HEK293 (cell line): ENCODE measurements at regions not wholly inside any gene's neighbourhood (a gene's known extent, or its start where the extent isn't known, plus 50 kb on each side); places are given as distances from the start of the nearest gene placed in this dataset.
"Not testable (repeated sequence)": the region's sequence is repeated elsewhere in the genome, so short reads cannot be mapped to it uniquely, and the experiment has no call there.

Source experiments
- CTCF ChIA-PET: fragments of 350-600 bp; formaldehyde crosslinking; extraction: SDS; loops from one replicate; lab custom pipeline; 2021; ENCODE audit warnings: antibody characterized with exemption; lab: Yijun Ruan, JAX
- POLR2A ChIA-PET: fragments of 300-600 bp; formaldehyde crosslinking; extraction: SDS; loops from one replicate; lab custom pipeline; 2020; ENCODE audit warnings: antibody characterized with exemption, inconsistent platforms; lab: Yijun Ruan, JAX
- H3K27ac ChIP-seq: fragments of 200-500 bp; sonication (Bioruptor generic); 2 replicates; pipeline ENCODE4 v1.5.1; 2014; ENCODE audit warnings: low read depth, low read length, control low read depth, inconsistent platforms; ENCODE audit errors: extremely low read depth
- H3K36me3 ChIP-seq, 2 experiments: fragments of 200-500 bp in 1 of 2; sonication (Bioruptor generic) in 1 of 2; 1 replicate in 1 of 2; 2 replicates in 1 of 2; pipeline ENCODE4 v1.5.1; 2014 to 2017; ENCODE audit warnings: inconsistent platforms in 2 of 2, low read length in 2 of 2; ENCODE audit not compliant: control insufficient read depth in 2 of 2, insufficient read depth in 1 of 2
- H3K4me1 ChIP-seq: fragments of 200-500 bp; sonication (Bioruptor generic); 2 replicates; pipeline ENCODE4 v1.5.1; 2014; ENCODE audit warnings: mild to moderate bottlenecking, low read length, inconsistent platforms; ENCODE audit not compliant: control insufficient read depth, insufficient read depth
- H3K4me3 ChIP-seq: 2 replicates; pipeline ENCODE4 v1.5.1; 2011; ENCODE audit warnings: low read depth, mild to moderate bottlenecking, control low read depth, low read length, moderate library complexity
- H3K9me3 ChIP-seq: fragments of 200-500 bp; sonication (Bioruptor generic); 2 replicates; pipeline ENCODE4 v1.5.1; 2014; ENCODE audit warnings: low read depth, low read length, inconsistent platforms; ENCODE audit not compliant: control insufficient read depth, insufficient read depth
- GLI4 ChIP-seq: fragments of 450-650 bp; formaldehyde crosslinking; IDR thresholded peaks from 2 replicates; pipeline ENCODE4 v1.5.1; 2016; ENCODE audit warnings: missing biosample characterization, missing genetic modification characterization
- KLF16 ChIP-seq: fragments of 450-650 bp; formaldehyde crosslinking; IDR thresholded peaks from 2 replicates; pipeline ENCODE4 v1.5.1; 2017; ENCODE audit warnings: missing biosample characterization, missing genetic modification characterization
- SALL2 ChIP-seq: fragments of 450-650 bp; formaldehyde crosslinking; IDR thresholded peaks from 2 replicates; pipeline ENCODE4 v1.5.0; 2017; ENCODE audit warnings: missing biosample characterization, mild to moderate bottlenecking, missing genetic modification characterization, borderline replicate concordance
- ZNF114 ChIP-seq: fragments of 450-650 bp; formaldehyde crosslinking; IDR thresholded peaks from 2 replicates; pipeline ENCODE4 v1.5.0; 2017; ENCODE audit warnings: missing biosample characterization, missing genetic modification characterization
- ZNF133 ChIP-seq: fragments of 450-650 bp; formaldehyde crosslinking; IDR thresholded peaks from 2 replicates; pipeline ENCODE4 v1.5.1; 2016; ENCODE audit warnings: missing biosample characterization, missing genetic modification characterization
- ZNF211 ChIP-seq: fragments of 450-650 bp; formaldehyde crosslinking; IDR thresholded peaks from 2 replicates; pipeline ENCODE4 v1.5.1; 2016; ENCODE audit warnings: low read depth, missing biosample characterization, missing genetic modification characterization
- ZNF223 ChIP-seq: fragments of 450-650 bp; formaldehyde crosslinking; IDR thresholded peaks from 2 replicates; pipeline ENCODE4 v1.5.1; 2016; ENCODE audit warnings: missing biosample characterization, missing genetic modification characterization
- ZNF560 ChIP-seq: fragments of 450-650 bp; formaldehyde crosslinking; IDR thresholded peaks from 2 replicates; pipeline ENCODE4 v1.5.1; 2017; ENCODE audit warnings: missing biosample characterization, missing genetic modification characterization, borderline replicate concordance
- ZNF561 ChIP-seq: fragments of 450-650 bp; IDR thresholded peaks from 2 replicates; pipeline ENCODE4 v1.5.1; 2018; ENCODE audit warnings: missing biosample characterization, missing genetic modification characterization, borderline replicate concordance
- ZNF585B ChIP-seq: fragments of 450-650 bp; formaldehyde crosslinking; IDR thresholded peaks from 2 replicates; pipeline ENCODE4 v1.5.1; 2016; ENCODE audit warnings: missing biosample characterization, missing genetic modification characterization
- ZNF610 ChIP-seq: fragments of 450-650 bp; formaldehyde crosslinking; IDR thresholded peaks from 2 replicates; pipeline ENCODE4 v1.5.1; 2016; ENCODE audit warnings: missing biosample characterization, missing genetic modification characterization, borderline replicate concordance
- ZNF658 ChIP-seq: fragments of 450-650 bp; formaldehyde crosslinking; IDR thresholded peaks from 2 replicates; pipeline ENCODE4; 2016; ENCODE audit warnings: missing biosample characterization, missing genetic modification characterization
- ZNF76 ChIP-seq: fragments of 450-650 bp; formaldehyde crosslinking; IDR thresholded peaks from 2 replicates; pipeline ENCODE4; 2016; ENCODE audit warnings: low read depth, missing biosample characterization, missing genetic modification characterization, borderline replicate concordance
- ZNF837 ChIP-seq: fragments of 450-650 bp; formaldehyde crosslinking; IDR thresholded peaks from 2 replicates; pipeline ENCODE4 v1.5.1; 2016; ENCODE audit warnings: missing biosample characterization, missing genetic modification characterization
- TF ChIP-seq, protein P1 (sequence below): fragments of 450-650 bp; formaldehyde crosslinking; IDR thresholded peaks from 2 replicates; pipeline ENCODE4 v1.5.1; 2016; ENCODE audit warnings: missing biosample characterization, missing genetic modification characterization
- TF ChIP-seq, protein P2 (sequence below): fragments of 450-650 bp; formaldehyde crosslinking; IDR thresholded peaks from 2 replicates; pipeline ENCODE4 v1.5.1; 2016; ENCODE audit warnings: missing biosample characterization, missing genetic modification characterization
- TF ChIP-seq, protein P3 (sequence below): fragments of 450-650 bp; formaldehyde crosslinking; IDR thresholded peaks from 2 replicates; pipeline ENCODE4 v1.5.1; 2016; ENCODE audit warnings: missing biosample characterization, missing genetic modification characterization
- TF ChIP-seq, protein P4 (sequence below): fragments of 450-650 bp; formaldehyde crosslinking; IDR thresholded peaks from 2 replicates; pipeline ENCODE4 v1.5.1; 2016; ENCODE audit warnings: missing biosample characterization, missing genetic modification characterization
- TF ChIP-seq, protein P5 (sequence below): fragments of 450-650 bp; formaldehyde crosslinking; conservative IDR thresholded peaks from 2 replicates; pipeline ENCODE4 v1.5.1; 2016; ENCODE audit warnings: low read depth, missing biosample characterization, missing genetic modification characterization
- TF ChIP-seq, protein P6 (sequence below): fragments of 450-650 bp; IDR thresholded peaks from 2 replicates; pipeline ENCODE4 v1.5.1; 2018; ENCODE audit warnings: missing biosample characterization, mild to moderate bottlenecking, missing genetic modification characterization

DNA sequence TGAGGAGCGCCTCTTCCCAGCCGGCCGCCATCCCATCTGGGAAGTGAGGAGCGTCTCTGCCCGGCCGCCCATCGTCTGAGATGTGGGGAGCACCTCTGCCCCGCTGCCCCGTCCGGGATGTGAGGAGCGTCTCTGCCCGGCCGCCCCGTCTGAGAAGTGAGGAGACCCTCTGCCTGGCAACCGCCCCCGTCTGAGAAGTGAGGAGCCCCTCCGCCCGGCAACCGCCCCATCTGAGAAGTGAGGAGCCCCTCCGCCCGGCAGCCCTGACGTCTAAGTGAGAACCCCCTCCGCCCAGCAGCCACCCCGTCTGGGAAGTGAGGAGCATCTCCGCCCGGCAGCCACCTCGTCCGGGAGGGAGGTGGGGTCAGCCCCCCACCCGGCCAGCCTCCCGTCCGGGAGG lies 319.9 kb upstream of the EPHA4 start:
- H3K36me3 ChIP-seq, H3K27ac ChIP-seq, H3K9me3 ChIP-seq, H3K4me1 ChIP-seq, POLR2A ChIA-PET, H3K4me3 ChIP-seq, CTCF ChIA-PET: not testable (repeated sequence)

DNA sequence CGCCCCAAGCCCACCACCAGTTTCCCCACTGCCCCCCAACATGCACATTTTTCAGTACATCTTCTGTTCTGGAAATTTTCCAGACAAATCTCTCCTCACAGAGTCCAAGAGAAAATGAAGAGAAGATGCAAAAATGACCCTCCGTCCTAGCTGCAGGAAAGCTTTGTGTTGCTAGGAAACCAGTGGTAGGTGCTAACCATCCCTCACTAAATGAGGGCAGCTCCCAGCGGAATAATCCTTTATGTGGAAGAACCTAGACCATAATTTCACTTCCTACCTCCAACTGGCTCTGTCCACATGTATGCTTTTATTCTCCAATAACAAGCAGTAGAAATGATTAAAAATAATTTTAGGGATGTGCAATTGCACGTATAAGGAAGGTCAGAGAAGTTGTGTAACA lies 311.9 kb upstream of the EPHA4 start:
- Histone ChIP-seq H3K9me3 (no peaks in the 10 kb centered on the region), H3K4me1 (no peaks in the 10 kb centered on the region), H3K36me3 (no peaks in the 10 kb centered on the region), H3K4me3 (no peak overlapping the region), H3K27ac (no peak overlapping the region)
- TF ChIP-seq, protein P1, sequence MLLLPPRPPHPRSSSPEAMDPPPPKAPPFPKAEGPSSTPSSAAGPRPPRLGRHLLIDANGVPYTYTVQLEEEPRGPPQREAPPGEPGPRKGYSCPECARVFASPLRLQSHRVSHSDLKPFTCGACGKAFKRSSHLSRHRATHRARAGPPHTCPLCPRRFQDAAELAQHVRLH (tag by site-specific recombination) = no peak
- TF ChIP-seq, protein P2, sequence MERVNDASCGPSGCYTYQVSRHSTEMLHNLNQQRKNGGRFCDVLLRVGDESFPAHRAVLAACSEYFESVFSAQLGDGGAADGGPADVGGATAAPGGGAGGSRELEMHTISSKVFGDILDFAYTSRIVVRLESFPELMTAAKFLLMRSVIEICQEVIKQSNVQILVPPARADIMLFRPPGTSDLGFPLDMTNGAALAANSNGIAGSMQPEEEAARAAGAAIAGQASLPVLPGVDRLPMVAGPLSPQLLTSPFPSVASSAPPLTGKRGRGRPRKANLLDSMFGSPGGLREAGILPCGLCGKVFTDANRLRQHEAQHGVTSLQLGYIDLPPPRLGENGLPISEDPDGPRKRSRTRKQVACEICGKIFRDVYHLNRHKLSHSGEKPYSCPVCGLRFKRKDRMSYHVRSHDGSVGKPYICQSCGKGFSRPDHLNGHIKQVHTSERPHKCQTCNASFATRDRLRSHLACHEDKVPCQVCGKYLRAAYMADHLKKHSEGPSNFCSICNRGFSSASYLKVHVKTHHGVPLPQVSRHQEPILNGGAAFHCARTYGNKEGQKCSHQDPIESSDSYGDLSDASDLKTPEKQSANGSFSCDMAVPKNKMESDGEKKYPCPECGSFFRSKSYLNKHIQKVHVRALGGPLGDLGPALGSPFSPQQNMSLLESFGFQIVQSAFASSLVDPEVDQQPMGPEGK (tag by site-specific recombination) = no peak
- TF ChIP-seq ZNF211 (tag by site-specific recombination) (no peak), ZNF223 (tag by site-specific recombination) (no peak), ZNF837 (tag by site-specific recombination) (no peak), ZNF560 (tag by site-specific recombination) (no peak), ZNF658 (tag by site-specific recombination) (no peak), ZNF561 (tag by site-specific recombination) (no peak), ZNF585B (tag by site-specific recombination) (no peak), ZNF610 (tag by site-specific recombination) (no peak), ZNF114 (tag by site-specific recombination) (no peak), ZNF76 (tag by site-specific recombination) (no peak), ZNF133 (no peak), GLI4 (no peak), SALL2 (tag by site-specific recombination) (no peak), KLF16 (tag by site-specific recombination) (no peak)
- TF ChIP-seq, protein P3, sequence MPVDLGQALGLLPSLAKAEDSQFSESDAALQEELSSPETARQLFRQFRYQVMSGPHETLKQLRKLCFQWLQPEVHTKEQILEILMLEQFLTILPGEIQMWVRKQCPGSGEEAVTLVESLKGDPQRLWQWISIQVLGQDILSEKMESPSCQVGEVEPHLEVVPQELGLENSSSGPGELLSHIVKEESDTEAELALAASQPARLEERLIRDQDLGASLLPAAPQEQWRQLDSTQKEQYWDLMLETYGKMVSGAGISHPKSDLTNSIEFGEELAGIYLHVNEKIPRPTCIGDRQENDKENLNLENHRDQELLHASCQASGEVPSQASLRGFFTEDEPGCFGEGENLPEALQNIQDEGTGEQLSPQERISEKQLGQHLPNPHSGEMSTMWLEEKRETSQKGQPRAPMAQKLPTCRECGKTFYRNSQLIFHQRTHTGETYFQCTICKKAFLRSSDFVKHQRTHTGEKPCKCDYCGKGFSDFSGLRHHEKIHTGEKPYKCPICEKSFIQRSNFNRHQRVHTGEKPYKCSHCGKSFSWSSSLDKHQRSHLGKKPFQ = no peak
- TF ChIP-seq, protein P4, sequence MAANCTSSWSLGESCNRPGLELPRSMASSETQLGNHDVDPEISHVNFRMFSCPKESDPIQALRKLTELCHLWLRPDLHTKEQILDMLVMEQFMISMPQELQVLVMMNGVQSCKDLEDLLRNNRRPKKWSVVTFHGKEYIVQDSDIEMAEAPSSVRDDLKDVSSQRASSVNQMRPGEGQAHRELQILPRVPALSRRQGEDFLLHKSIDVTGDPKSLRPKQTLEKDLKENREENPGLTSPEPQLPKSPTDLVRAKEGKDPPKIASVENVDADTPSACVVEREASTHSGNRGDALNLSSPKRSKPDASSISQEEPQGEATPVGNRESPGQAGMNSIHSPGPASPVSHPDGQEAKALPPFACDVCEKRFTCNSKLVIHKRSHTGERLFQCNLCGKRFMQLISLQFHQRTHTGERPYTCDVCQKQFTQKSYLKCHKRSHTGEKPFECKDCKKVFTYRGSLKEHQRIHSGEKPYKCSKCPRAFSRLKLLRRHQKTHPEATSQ (tag by site-specific recombination) = no peak
- TF ChIP-seq, protein P5, sequence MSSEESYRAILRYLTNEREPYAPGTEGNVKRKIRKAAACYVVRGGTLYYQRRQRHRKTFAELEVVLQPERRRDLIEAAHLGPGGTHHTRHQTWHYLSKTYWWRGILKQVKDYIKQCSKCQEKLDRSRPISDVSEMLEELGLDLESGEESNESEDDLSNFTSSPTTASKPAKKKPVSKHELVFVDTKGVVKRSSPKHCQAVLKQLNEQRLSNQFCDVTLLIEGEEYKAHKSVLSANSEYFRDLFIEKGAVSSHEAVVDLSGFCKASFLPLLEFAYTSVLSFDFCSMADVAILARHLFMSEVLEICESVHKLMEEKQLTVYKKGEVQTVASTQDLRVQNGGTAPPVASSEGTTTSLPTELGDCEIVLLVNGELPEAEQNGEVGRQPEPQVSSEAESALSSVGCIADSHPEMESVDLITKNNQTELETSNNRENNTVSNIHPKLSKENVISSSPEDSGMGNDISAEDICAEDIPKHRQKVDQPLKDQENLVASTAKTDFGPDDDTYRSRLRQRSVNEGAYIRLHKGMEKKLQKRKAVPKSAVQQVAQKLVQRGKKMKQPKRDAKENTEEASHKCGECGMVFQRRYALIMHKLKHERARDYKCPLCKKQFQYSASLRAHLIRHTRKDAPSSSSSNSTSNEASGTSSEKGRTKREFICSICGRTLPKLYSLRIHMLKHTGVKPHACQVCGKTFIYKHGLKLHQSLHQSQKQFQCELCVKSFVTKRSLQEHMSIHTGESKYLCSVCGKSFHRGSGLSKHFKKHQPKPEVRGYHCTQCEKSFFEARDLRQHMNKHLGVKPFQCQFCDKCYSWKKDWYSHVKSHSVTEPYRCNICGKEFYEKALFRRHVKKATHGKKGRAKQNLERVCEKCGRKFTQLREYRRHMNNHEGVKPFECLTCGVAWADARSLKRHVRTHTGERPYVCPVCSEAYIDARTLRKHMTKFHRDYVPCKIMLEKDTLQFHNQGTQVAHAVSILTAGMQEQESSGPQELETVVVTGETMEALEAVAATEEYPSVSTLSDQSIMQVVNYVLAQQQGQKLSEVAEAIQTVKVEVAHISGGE (tag by site-specific recombination) = no peak
- TF ChIP-seq, protein P6, sequence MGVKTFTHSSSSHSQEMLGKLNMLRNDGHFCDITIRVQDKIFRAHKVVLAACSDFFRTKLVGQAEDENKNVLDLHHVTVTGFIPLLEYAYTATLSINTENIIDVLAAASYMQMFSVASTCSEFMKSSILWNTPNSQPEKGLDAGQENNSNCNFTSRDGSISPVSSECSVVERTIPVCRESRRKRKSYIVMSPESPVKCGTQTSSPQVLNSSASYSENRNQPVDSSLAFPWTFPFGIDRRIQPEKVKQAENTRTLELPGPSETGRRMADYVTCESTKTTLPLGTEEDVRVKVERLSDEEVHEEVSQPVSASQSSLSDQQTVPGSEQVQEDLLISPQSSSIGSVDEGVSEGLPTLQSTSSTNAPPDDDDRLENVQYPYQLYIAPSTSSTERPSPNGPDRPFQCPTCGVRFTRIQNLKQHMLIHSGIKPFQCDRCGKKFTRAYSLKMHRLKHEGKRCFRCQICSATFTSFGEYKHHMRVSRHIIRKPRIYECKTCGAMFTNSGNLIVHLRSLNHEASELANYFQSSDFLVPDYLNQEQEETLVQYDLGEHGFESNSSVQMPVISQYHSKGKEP = no peak
- ChIA-PET CTCF (no interaction called here), POLR2A (no interaction called here)
